ENCODE measurements at regions not wholly inside any gene's neighbourhood (a gene's known extent, or its start where the extent isn't known, plus 50 kb on each side); places are given as distances from the start of the nearest gene placed in this dataset.

GRCh38 chr5:77925503-77925902 lies 149.4 kb upstream of the TBCA start:
- no peak for DNase-seq
- Mint-ChIP-seq H3K9me3 (peaks cover 9% of the 10 kb centered on the region), H3K36me3 (ENCODE audit: low read depth) (no peaks in the 10 kb centered on the region), H3K27ac (no peak overlapping the region), H3K27me3 (peaks cover 19% of the 10 kb centered on the region), H3K4me3 (no peak overlapping the region), H3K4me1 (peaks cover 6% of the 10 kb centered on the region)
- CTCF ChIA-PET = no interaction called here
- POLR2A ChIA-PET = no interaction called here

GRCh38 chr5:77924081-77924480 lies 147.9 kb upstream of the TBCA start:
- Mint-ChIP-seq H3K36me3 (ENCODE audit: low read depth) (no peaks in the 10 kb centered on the region), H3K4me3 (no peak overlapping the region), H3K9me3 (peaks cover 9% of the 10 kb centered on the region), H3K27ac (no peak overlapping the region), H3K4me1 (peaks cover 6% of the 10 kb centered on the region), H3K27me3 (peaks cover 15% of the 10 kb centered on the region)
- ChIA-PET CTCF (no interaction called here), POLR2A (no interaction called here)
- no peak for DNase-seq

- no peak overlapping the region for H3K4me3 Mint-ChIP-seq
- POLR2A ChIA-PET = no interaction called here
- peaks cover 6% of the 10 kb centered on the region for H3K4me1 Mint-ChIP-seq
- peaks cover 14% of the 10 kb centered on the region for H3K27me3 Mint-ChIP-seq
- no peak for DNase-seq
- H3K36me3 Mint-ChIP-seq (ENCODE audit: low read depth) = no peaks in the 10 kb centered on the region
- no peak overlapping the region for H3K27ac Mint-ChIP-seq
- peaks cover 9% of the 10 kb centered on the region for H3K9me3 Mint-ChIP-seq
- CTCF ChIA-PET = interaction anchor here (1.8 kb wide), 1 partner anchor 13 kb away, joined by 7 read pairs; no protein-coding TSS in a partner anchor
Observed at GRCh38 chr5:77923666-77924065, 147.5 kb upstream of the TBCA start.

- no peak for DNase-seq
- Mint-ChIP-seq H3K9me3 (peaks cover 4% of the 10 kb centered on the region), H3K27me3 (peaks cover 2% of the 10 kb centered on the region), H3K4me1 (peaks cover 6% of the 10 kb centered on the region), H3K36me3 (ENCODE audit: low read depth) (no peaks in the 10 kb centered on the region), H3K27ac (no peak overlapping the region), H3K4me3 (no peak overlapping the region)
- ChIA-PET CTCF (interaction anchor here (1.2 kb wide), 1 partner anchor 18 kb away, joined by 3 read pairs; no protein-coding TSS in a partner anchor), POLR2A (no interaction called here)
Observed at GRCh38 chr5:77921094-77921768, 145.1 kb upstream of the TBCA start.

GRCh38 chr5:77920359-77921058 lies 144.4 kb upstream of the TBCA start:
- CTCF ChIA-PET = interaction anchor here (1.2 kb wide), 1 partner anchor 18 kb away, joined by 3 read pairs; no protein-coding TSS in a partner anchor
- H3K4me1 Mint-ChIP-seq = peaks cover 3% of the 10 kb centered on the region

GRCh38 chr5:77915346-77915745 lies 139.2 kb upstream of the TBCA start:
- POLR2A ChIA-PET = no interaction called here
- H3K27me3 Mint-ChIP-seq = peaks cover 15% of the 10 kb centered on the region

More at GRCh38 chr5:77920359-77921058, 144.4 kb upstream of the TBCA start:
- H3K27me3 Mint-ChIP-seq = peaks cover under 1% of the 10 kb centered on the region
- no peaks in the 10 kb centered on the region for H3K36me3 Mint-ChIP-seq (ENCODE audit: low read depth)
- no peak overlapping the region for H3K4me3 Mint-ChIP-seq
- DNase-seq = no peak
- H3K9me3 Mint-ChIP-seq = peaks cover 2% of the 10 kb centered on the region
- POLR2A ChIA-PET = no interaction called here
- H3K27ac Mint-ChIP-seq = no peak overlapping the region

GRCh38 chr5:77912721-77913120 lies 136.6 kb upstream of the TBCA start:
- POLR2A ChIA-PET = no interaction called here
- H3K4me1 Mint-ChIP-seq = no peaks in the 10 kb centered on the region
- no peak overlapping the region for H3K4me3 Mint-ChIP-seq
- CTCF ChIA-PET = no interaction called here
- H3K27ac Mint-ChIP-seq = no peak overlapping the region
- no peak for DNase-seq
- no peaks in the 10 kb centered on the region for H3K36me3 Mint-ChIP-seq (ENCODE audit: low read depth)
- H3K9me3 Mint-ChIP-seq = no peaks in the 10 kb centered on the region
- peaks cover 21% of the 10 kb centered on the region for H3K27me3 Mint-ChIP-seq

More at GRCh38 chr5:77915346-77915745, 139.2 kb upstream of the TBCA start:
- no peak overlapping the region for H3K27ac Mint-ChIP-seq
- H3K4me1 Mint-ChIP-seq = no peaks in the 10 kb centered on the region
- no peak for DNase-seq
- CTCF ChIA-PET = interaction anchor here (1.6 kb wide), 1 partner anchor 9 kb away, joined by 4 read pairs; no protein-coding TSS in a partner anchor
- H3K36me3 Mint-ChIP-seq (ENCODE audit: low read depth) = no peaks in the 10 kb centered on the region
- no peaks in the 10 kb centered on the region for H3K9me3 Mint-ChIP-seq
- no peak overlapping the region for H3K4me3 Mint-ChIP-seq

GRCh38 chr5:77910602-77911188 lies 134.6 kb upstream of the TBCA start:
- ChIA-PET CTCF (no interaction called here), POLR2A (no interaction called here)
- Mint-ChIP-seq H3K27ac (no peak overlapping the region), H3K4me1 (no peaks in the 10 kb centered on the region), H3K9me3 (no peaks in the 10 kb centered on the region), H3K36me3 (ENCODE audit: low read depth) (no peaks in the 10 kb centered on the region), H3K27me3 (peaks cover 21% of the 10 kb centered on the region), H3K4me3 (no peak overlapping the region)
- no peak for DNase-seq

GRCh38 chr5:77909237-77909636 lies 133.1 kb upstream of the TBCA start:
- Mint-ChIP-seq H3K27me3 (peaks cover 21% of the 10 kb centered on the region), H3K4me1 (no peaks in the 10 kb centered on the region), H3K4me3 (no peak overlapping the region), H3K9me3 (no peaks in the 10 kb centered on the region), H3K27ac (no peak overlapping the region), H3K36me3 (ENCODE audit: low read depth) (no peaks in the 10 kb centered on the region)
- CTCF ChIA-PET = no interaction called here
- DNase-seq = no peak
- POLR2A ChIA-PET = no interaction called here

- Mint-ChIP-seq H3K4me1 (no peaks in the 10 kb centered on the region), H3K9me3 (no peaks in the 10 kb centered on the region), H3K27ac (no peak overlapping the region), H3K27me3 (peaks cover 21% of the 10 kb centered on the region), H3K4me3 (no peak overlapping the region), H3K36me3 (ENCODE audit: low read depth) (no peaks in the 10 kb centered on the region)
- DNase-seq = no peak
- ChIA-PET POLR2A (no interaction called here), CTCF (no interaction called here)
Observed at GRCh38 chr5:77908787-77909186, 132.6 kb upstream of the TBCA start.

- H3K27me3 Mint-ChIP-seq = peaks cover 18% of the 10 kb centered on the region
- no peak overlapping the region for H3K27ac Mint-ChIP-seq
- POLR2A ChIA-PET = no interaction called here
- no peaks in the 10 kb centered on the region for H3K4me1 Mint-ChIP-seq
- no peaks in the 10 kb centered on the region for H3K36me3 Mint-ChIP-seq (ENCODE audit: low read depth)
- CTCF ChIA-PET = no interaction called here
- no peak for DNase-seq
- H3K4me3 Mint-ChIP-seq = no peak overlapping the region
- H3K9me3 Mint-ChIP-seq = no peaks in the 10 kb centered on the region
Observed at GRCh38 chr5:77907786-77908185, 131.6 kb upstream of the TBCA start.

GRCh38 chr5:77906806-77907205 lies 130.7 kb upstream of the TBCA start:
- no peaks in the 10 kb centered on the region for H3K4me1 Mint-ChIP-seq
- ChIA-PET CTCF (interaction anchor here (0.8 to 1.8 kb wide), 2 partner anchors 9 to 13 kb away, joined by 3 to 4 read pairs; no protein-coding TSS in a partner anchor), POLR2A (no interaction called here)
- H3K9me3 Mint-ChIP-seq = no peaks in the 10 kb centered on the region
- no peak overlapping the region for H3K27ac Mint-ChIP-seq
- no peak overlapping the region for H3K4me3 Mint-ChIP-seq
- no peak for DNase-seq
- no peaks in the 10 kb centered on the region for H3K36me3 Mint-ChIP-seq (ENCODE audit: low read depth)
- H3K27me3 Mint-ChIP-seq = peaks cover 16% of the 10 kb centered on the region

GRCh38 chr5:77904362-77904761 lies 128.2 kb upstream of the TBCA start:
- no peaks in the 10 kb centered on the region for H3K9me3 Mint-ChIP-seq
- ChIA-PET CTCF (no interaction called here), POLR2A (no interaction called here)
- DNase-seq = no peak
- no peak overlapping the region for H3K4me3 Mint-ChIP-seq
- H3K27me3 Mint-ChIP-seq = peaks cover 2% of the 10 kb centered on the region
- H3K27ac Mint-ChIP-seq = no peak overlapping the region
- H3K36me3 Mint-ChIP-seq (ENCODE audit: low read depth) = no peaks in the 10 kb centered on the region
- no peaks in the 10 kb centered on the region for H3K4me1 Mint-ChIP-seq

Measured in activated CD4-positive, alpha-beta T cell treated with anti-CD3 and anti-CD28 coated beads, Interleukin-2, amount 10 ng/mL, durations not matched to agents 7 days and 5 days (primary cell).